Liver (tissue), 7 donors: ENCODE measurements at regions not wholly inside any gene's neighbourhood (a gene's known extent, or its start where the extent isn't known, plus 50 kb on each side); places are given as distances from the start of the nearest gene placed in this dataset. TPM values are rescaled to one million over a fixed set of nuclear protein-coding genes. Genes with fewer than 3 reads are reported as not detected.
"Not testable (repeated sequence)": the region's sequence is repeated elsewhere in the genome, so short reads cannot be mapped to it uniquely, and the experiment has no call there.

Source experiments
- DNase-seq: peaks from one replicate; pipeline ENCODE4 v3.0.0-alpha.2; 2017; ENCODE audit warnings: low spot score
- H3K27ac ChIP-seq, 2 donors: one replicate each; pipeline ENCODE4 v1.7.0; 2013; ENCODE audit warnings: inconsistent platforms in 2 of 2, low read length in 2 of 2, control low read depth in 1 of 2, low read depth in 1 of 2, mild to moderate bottlenecking in 1 of 2
- H3K27me3 ChIP-seq, 4 donors: one replicate each; pipeline versions ENCODE4 v1.6.1 to v1.7.0; 2013; ENCODE audit warnings: low read length in 3 of 4, inconsistent platforms in 1 of 4, mild to moderate bottlenecking in 1 of 4, moderate library complexity in 1 of 4; ENCODE audit not compliant: control insufficient read depth in 4 of 4, insufficient read depth in 4 of 4
- H3K36me3 ChIP-seq, 4 donors: one replicate each; pipeline versions ENCODE4 v1.6.1 to v1.7.0; 2013; ENCODE audit warnings: low read length in 3 of 4, mild to moderate bottlenecking in 3 of 4, low read depth in 1 of 4, moderate library complexity in 1 of 4; ENCODE audit not compliant: control insufficient read depth in 4 of 4, insufficient read depth in 3 of 4
- H3K4me1 ChIP-seq, 4 donors: one replicate each; pipeline versions ENCODE4 v1.6.1 to v1.7.0; 2013; ENCODE audit warnings: low read length in 3 of 4, mild to moderate bottlenecking in 3 of 4, moderate library complexity in 1 of 4; ENCODE audit not compliant: control insufficient read depth in 4 of 4, insufficient read depth in 4 of 4
- H3K4me3 ChIP-seq, 3 donors: one replicate each; pipeline versions ENCODE4 v1.6.1 to v1.7.0; 2013; ENCODE audit warnings: low read length in 3 of 3, control low read depth in 1 of 3, low read depth in 1 of 3, mild to moderate bottlenecking in 1 of 3
- H3K9ac ChIP-seq, 2 donors: one replicate each; pipeline ENCODE4 v1.7.0; 2013; ENCODE audit warnings: low read length in 2 of 2, mild to moderate bottlenecking in 2 of 2, moderate library complexity in 2 of 2, control low read depth in 1 of 2, low read depth in 1 of 2
- H3K9me3 ChIP-seq, 4 donors: one replicate each; pipeline versions ENCODE4 v1.6.1 to v1.7.0; 2013; ENCODE audit warnings: low read length in 3 of 4; ENCODE audit not compliant: control insufficient read depth in 4 of 4
- WGBS: extraction: QIAGEN DNeasy Blood & Tissue Kit; methylation state at CpG from one replicate; pipeline ENCODE4 v1.1.7; 2013; 5-methylcytosine and 5-hydroxymethylcytosine counted together
- small RNA-seq: library from RNA; depleted of rRNA; stranded (forward); fragments of <200 nt; gene quantifications from one replicate; pipeline ENCODE3, GENCODE V24; 2014
- donor health status: healthy.
- donor health status: healthy.
- donor health status: healthy.

GRCh38 chr17:43299300-43300076 lies 65.7 kb upstream of the RNU2-1 start:
- WGBS = no CpG with 5 or more reads among the region's 37 CpGs
- DNase-seq, H3K27me3 ChIP-seq, H3K9me3 ChIP-seq, H3K4me3 ChIP-seq, H3K36me3 ChIP-seq, H3K9ac ChIP-seq, H3K27ac ChIP-seq, H3K4me1 ChIP-seq: not testable (repeated sequence)

GRCh38 chr17:43289670-43290069 lies 55.9 kb upstream of the RNU2-1 start:
- not testable (repeated sequence) for H3K27me3 ChIP-seq, H3K4me3 ChIP-seq, H3K9ac ChIP-seq

GRCh38 chr17:43283606-43284005 lies 49.8 kb upstream of the RNU2-1 start:
- not testable (repeated sequence) for H3K27me3 ChIP-seq, H3K9ac ChIP-seq, H3K4me3 ChIP-seq, H3K36me3 ChIP-seq, H3K27ac ChIP-seq, DNase-seq, H3K9me3 ChIP-seq, H3K4me1 ChIP-seq
- 7% methylated on average over 2 of the region's 15 CpGs for WGBS

More at GRCh38 chr17:43289670-43290069, 55.9 kb upstream of the RNU2-1 start:
- not testable (repeated sequence) for H3K36me3 ChIP-seq, DNase-seq, H3K27ac ChIP-seq, H3K4me1 ChIP-seq, H3K9me3 ChIP-seq
- no CpG with 5 or more reads among the region's 11 CpGs for WGBS

Small RNA genes in the stretch of these regions (small RNA-seq; reads per million reads assigned to genes)
- gene RF00004 = not detected
